Vagina (tissue), 1 donor: ENCODE measurements at regions not wholly inside any gene's neighbourhood (a gene's known extent, or its start where the extent isn't known, plus 50 kb on each side); places are given as distances from the start of the nearest gene placed in this dataset. TPM values are rescaled to one million over a fixed set of nuclear protein-coding genes. Genes with fewer than 3 reads are reported as not detected.

Experiments used
- small RNA-seq: library from RNA; depleted of rRNA; stranded (forward); fragments of <200 nt; gene quantifications from one replicate; pipeline ENCODE3, GENCODE V24; 2016

Small RNA genes lying in the stretch of these regions (small RNA-seq; reads per million reads assigned to genes)
- gene RN7SL188P, result not detected
